Activated naive CD8-positive, alpha-beta T cell treated with anti-CD3 and anti-CD28 coated beads, Interleukin-2, amount 10 ng/mL, durations not matched to agents 7 days and 5 days (primary cell): ENCODE measurements at regions not wholly inside any gene's neighbourhood (a gene's known extent, or its start where the extent isn't known, plus 50 kb on each side); places are given as distances from the start of the nearest gene placed in this dataset.
A peak's percentile ranks its signal among the peaks of the same experiment; 100 is the strongest.

Source experiments
- ATAC-seq: fragments of 150-1000 bp; cut with Tn5 transposase; one replicate; pipeline ENCODE4 v1.10.0; 2021; ENCODE audit warnings: low read depth, moderate library complexity
- POLR2A ChIA-PET: fragments of 350-600 bp; sonication (Branson Sonifier 250); formaldehyde crosslinking; loops from one replicate; lab custom pipeline; 2021; ENCODE audit warnings: antibody characterized with exemption; lab: Charles Lee
- DNase-seq: peaks from one replicate; pipeline ENCODE4 v3.0.0; 2021
- H3K27ac Mint-ChIP-seq: one replicate; pipeline ENCODE4 v1.8.0; 2022; ENCODE audit warnings: mild to moderate bottlenecking, mixed read lengths
- H3K27me3 Mint-ChIP-seq: one replicate; pipeline ENCODE4 v1.8.0; 2022; ENCODE audit warnings: mild to moderate bottlenecking, moderate library complexity, mixed read lengths
- H3K36me3 Mint-ChIP-seq: one replicate; pipeline ENCODE4 v1.8.0; 2021; ENCODE audit warnings: mild to moderate bottlenecking, mixed read lengths
- H3K4me1 Mint-ChIP-seq: one replicate; pipeline ENCODE4 v1.8.0; 2021; ENCODE audit warnings: mixed read lengths
- H3K4me3 Mint-ChIP-seq: one replicate; pipeline ENCODE4 v1.8.0; 2022; ENCODE audit warnings: mild to moderate bottlenecking, moderate library complexity, mixed read lengths
- H3K9me3 Mint-ChIP-seq: one replicate; pipeline ENCODE4 v1.8.0; 2021; ENCODE audit warnings: mixed read lengths

- DNase-seq, result no peak
- Mint-ChIP-seq H3K27me3 (no peaks in the 10 kb centered on the region), H3K36me3 (no peaks in the 10 kb centered on the region), H3K27ac (no peak overlapping the region), H3K4me3 (no peak overlapping the region), H3K9me3 (peaks cover 12% of the 10 kb centered on the region), H3K4me1 (no peaks in the 10 kb centered on the region)
- POLR2A ChIA-PET, result no interaction called here
- ATAC-seq, result no peak
Measured at GRCh38 chr9:8106362-8106761, 306.8 kb upstream of the DMAC1 start.

- DNase-seq (no peak), ATAC-seq (no peak)
- Mint-ChIP-seq H3K4me1 (no peaks in the 10 kb centered on the region), H3K4me3 (no peak overlapping the region), H3K36me3 (no peaks in the 10 kb centered on the region), H3K27me3 (no peaks in the 10 kb centered on the region), H3K27ac (no peak overlapping the region), H3K9me3 (peaks cover 18% of the 10 kb centered on the region)
- POLR2A ChIA-PET, result no interaction called here
Measured at GRCh38 chr9:8101607-8102006, 302.0 kb upstream of the DMAC1 start.

- H3K4me1 Mint-ChIP-seq, result no peaks in the 10 kb centered on the region
- no peak overlapping the region for H3K4me3 Mint-ChIP-seq
- H3K27me3 Mint-ChIP-seq, result no peaks in the 10 kb centered on the region
- ATAC-seq (no peak), DNase-seq (no peak)
- no peaks in the 10 kb centered on the region for H3K36me3 Mint-ChIP-seq
- H3K27ac Mint-ChIP-seq, result no peak overlapping the region
- POLR2A ChIA-PET, result no interaction called here
- H3K9me3 Mint-ChIP-seq, result peaks cover 7% of the 10 kb centered on the region
Measured at GRCh38 chr9:8096091-8096490, 296.5 kb upstream of the DMAC1 start.

- Mint-ChIP-seq H3K9me3 (peaks cover 5% of the 10 kb centered on the region), H3K4me1 (no peaks in the 10 kb centered on the region), H3K27ac (no peak overlapping the region), H3K36me3 (no peaks in the 10 kb centered on the region), H3K4me3 (no peak overlapping the region), H3K27me3 (no peaks in the 10 kb centered on the region)
- POLR2A ChIA-PET, result no interaction called here
- ATAC-seq, result no peak
- DNase-seq, result no peak
Measured at GRCh38 chr9:8095672-8096086, 296.1 kb upstream of the DMAC1 start.

GRCh38 chr9:8088477-8088876 is 288.9 kb upstream of the DMAC1 start:
- no peak overlapping the region for H3K4me3 Mint-ChIP-seq
- POLR2A ChIA-PET, result no interaction called here
- no peaks in the 10 kb centered on the region for H3K36me3 Mint-ChIP-seq
- ATAC-seq (no peak), DNase-seq (no peak)
- H3K4me1 Mint-ChIP-seq, result no peaks in the 10 kb centered on the region
- no peaks in the 10 kb centered on the region for H3K27me3 Mint-ChIP-seq
- H3K27ac Mint-ChIP-seq, result no peak overlapping the region
- H3K9me3 Mint-ChIP-seq, result peaks cover 1% of the 10 kb centered on the region

GRCh38 chr9:8085986-8086385 is 286.4 kb upstream of the DMAC1 start:
- H3K27ac Mint-ChIP-seq, result no peak overlapping the region
- peaks cover 5% of the 10 kb centered on the region for H3K9me3 Mint-ChIP-seq
- H3K4me3 Mint-ChIP-seq, result no peak overlapping the region
- H3K27me3 Mint-ChIP-seq, result no peaks in the 10 kb centered on the region
- H3K4me1 Mint-ChIP-seq, result no peaks in the 10 kb centered on the region
- DNase-seq, result no peak
- H3K36me3 Mint-ChIP-seq, result no peaks in the 10 kb centered on the region
- POLR2A ChIA-PET, result no interaction called here
- no peak for ATAC-seq

GRCh38 chr9:8078641-8079140 is 279.1 kb upstream of the DMAC1 start:
- ATAC-seq, result no peak
- POLR2A ChIA-PET, result no interaction called here
- no peak for DNase-seq
- H3K4me1 Mint-ChIP-seq, result no peaks in the 10 kb centered on the region
- H3K9me3 Mint-ChIP-seq, result peaks cover 11% of the 10 kb centered on the region
- H3K4me3 Mint-ChIP-seq, result no peak overlapping the region
- no peak overlapping the region for H3K27ac Mint-ChIP-seq
- H3K36me3 Mint-ChIP-seq, result no peaks in the 10 kb centered on the region
- no peaks in the 10 kb centered on the region for H3K27me3 Mint-ChIP-seq

GRCh38 chr9:8074713-8075286 is 275.2 kb upstream of the DMAC1 start:
- H3K27me3 Mint-ChIP-seq, result peaks cover 3% of the 10 kb centered on the region
- H3K4me1 Mint-ChIP-seq, result no peaks in the 10 kb centered on the region
- no peak overlapping the region for H3K4me3 Mint-ChIP-seq
- ATAC-seq (no peak), DNase-seq (no peak)
- H3K27ac Mint-ChIP-seq, result no peak overlapping the region
- peaks cover under 1% of the 10 kb centered on the region for H3K9me3 Mint-ChIP-seq
- H3K36me3 Mint-ChIP-seq, result no peaks in the 10 kb centered on the region
- POLR2A ChIA-PET, result no interaction called here

- Mint-ChIP-seq H3K27me3 (peaks cover 3% of the 10 kb centered on the region), H3K9me3 (no peaks in the 10 kb centered on the region), H3K4me1 (no peaks in the 10 kb centered on the region), H3K4me3 (no peak overlapping the region), H3K36me3 (no peaks in the 10 kb centered on the region), H3K27ac (no peak overlapping the region)
- POLR2A ChIA-PET, result no interaction called here
- no peak for DNase-seq
- no peak for ATAC-seq
Measured at GRCh38 chr9:8071445-8071798, 271.8 kb upstream of the DMAC1 start.

- Mint-ChIP-seq H3K4me1 (no peaks in the 10 kb centered on the region), H3K4me3 (no peak overlapping the region), H3K27me3 (peaks cover 3% of the 10 kb centered on the region), H3K27ac (no peak overlapping the region), H3K36me3 (no peaks in the 10 kb centered on the region), H3K9me3 (no peaks in the 10 kb centered on the region)
- POLR2A ChIA-PET, result no interaction called here
- DNase-seq, result no peak
- ATAC-seq, result no peak
Measured at GRCh38 chr9:8070779-8071444, 271.3 kb upstream of the DMAC1 start.

- no peaks in the 10 kb centered on the region for H3K27me3 Mint-ChIP-seq
- peaks cover 3% of the 10 kb centered on the region for H3K9me3 Mint-ChIP-seq
- peaks cover 6% of the 10 kb centered on the region for H3K4me1 Mint-ChIP-seq
- H3K27ac Mint-ChIP-seq, result no peak overlapping the region
- POLR2A ChIA-PET, result no interaction called here
- DNase-seq (no peak), ATAC-seq (no peak)
- no peaks in the 10 kb centered on the region for H3K36me3 Mint-ChIP-seq
- no peak overlapping the region for H3K4me3 Mint-ChIP-seq
Measured at GRCh38 chr9:8062459-8062858, 262.9 kb upstream of the DMAC1 start.

GRCh38 chr9:8053501-8053900 is 253.9 kb upstream of the DMAC1 start:
- no peaks in the 10 kb centered on the region for H3K4me1 Mint-ChIP-seq
- DNase-seq (no peak), ATAC-seq (no peak)
- POLR2A ChIA-PET, result no interaction called here
- no peak overlapping the region for H3K4me3 Mint-ChIP-seq
- H3K36me3 Mint-ChIP-seq, result peaks cover 7% of the 10 kb centered on the region
- H3K9me3 Mint-ChIP-seq, result peaks cover 9% of the 10 kb centered on the region
- H3K27me3 Mint-ChIP-seq, result no peaks in the 10 kb centered on the region
- H3K27ac Mint-ChIP-seq, result no peak overlapping the region

- no peak overlapping the region for H3K4me3 Mint-ChIP-seq
- no peaks in the 10 kb centered on the region for H3K4me1 Mint-ChIP-seq
- peaks cover 7% of the 10 kb centered on the region for H3K36me3 Mint-ChIP-seq
- DNase-seq (peak; percentile 11), ATAC-seq (no peak)
- POLR2A ChIA-PET, result no interaction called here
- peaks cover 14% of the 10 kb centered on the region for H3K9me3 Mint-ChIP-seq
- no peak overlapping the region for H3K27ac Mint-ChIP-seq
- H3K27me3 Mint-ChIP-seq, result no peaks in the 10 kb centered on the region
Measured at GRCh38 chr9:8052991-8053390, 253.4 kb upstream of the DMAC1 start.

GRCh38 chr9:8037745-8038144 is 238.2 kb upstream of the DMAC1 start:
- Mint-ChIP-seq H3K36me3 (peaks cover 8% of the 10 kb centered on the region), H3K27me3 (no peaks in the 10 kb centered on the region), H3K4me1 (peaks cover 3% of the 10 kb centered on the region), H3K27ac (no peak overlapping the region), H3K9me3 (peaks cover 23% of the 10 kb centered on the region), H3K4me3 (no peak overlapping the region)
- POLR2A ChIA-PET, result no interaction called here
- DNase-seq, result no peak
- no peak for ATAC-seq
